HG02885 (cell line): ENCODE measurements at regions not wholly inside any gene's neighbourhood (a gene's known extent, or its start where the extent isn't known, plus 50 kb on each side); places are given as distances from the start of the nearest gene placed in this dataset.
"Not testable (repeated sequence)": the region's sequence is repeated elsewhere in the genome, so short reads cannot be mapped to it uniquely, and the experiment has no call there.

Experiments
- ATAC-seq: cut with Tn5 transposase; IDR thresholded peaks from one replicate; pipeline ENCODE4 v1.9.1; 2021; ENCODE audit warnings: mild to moderate bottlenecking; ENCODE audit not compliant: unreplicated experiment, poor library complexity

GRCh38 chr13:59250336-59251189 is 913.2 kb downstream of the DIAPH3 start:
- ATAC-seq: no peak

- ATAC-seq: no peak
Observed at GRCh38 chr13:59259165-59260000, 904.3 kb downstream of the DIAPH3 start.

GRCh38 chr13:59261928-59262488 is 901.7 kb downstream of the DIAPH3 start:
- no peak for ATAC-seq

GRCh38 chr13:59263531-59263930 is 900.2 kb downstream of the DIAPH3 start:
- no peak for ATAC-seq

GRCh38 chr13:59266478-59267063 is 897.2 kb downstream of the DIAPH3 start:
- no peak for ATAC-seq

GRCh38 chr13:59269476-59269875 is 894.3 kb downstream of the DIAPH3 start:
- no peak for ATAC-seq

GRCh38 chr13:59270327-59270726 is 893.4 kb downstream of the DIAPH3 start:
- ATAC-seq: no peak

GRCh38 chr13:59274958-59275727 is 888.6 kb downstream of the DIAPH3 start:
- ATAC-seq: no peak

- ATAC-seq: no peak
Observed at GRCh38 chr13:59276436-59276835, 887.3 kb downstream of the DIAPH3 start.

- no peak for ATAC-seq
Observed at GRCh38 chr13:59277106-59277505, 886.6 kb downstream of the DIAPH3 start.

- ATAC-seq: no peak
Observed at GRCh38 chr13:59279028-59279427, 884.7 kb downstream of the DIAPH3 start.

- ATAC-seq: no peak
Observed at GRCh38 chr13:59279576-59279975, 884.2 kb downstream of the DIAPH3 start.

GRCh38 chr13:59280297-59280696 is 883.4 kb downstream of the DIAPH3 start:
- ATAC-seq: no peak

- no peak for ATAC-seq
Observed at GRCh38 chr13:59281453-59281852, 882.3 kb downstream of the DIAPH3 start.

- not testable (repeated sequence) for ATAC-seq
Observed at GRCh38 chr13:59292240-59292639, 871.5 kb downstream of the DIAPH3 start.

- ATAC-seq: no peak
Observed at GRCh38 chr13:59299584-59299983, 864.1 kb downstream of the DIAPH3 start.

- ATAC-seq: no peak
Observed at GRCh38 chr13:59300355-59301173, 863.2 kb downstream of the DIAPH3 start.

GRCh38 chr13:59301174-59301567 is 862.6 kb downstream of the DIAPH3 start:
- no peak for ATAC-seq

- ATAC-seq: no peak
Observed at GRCh38 chr13:59303433-59303832, 860.3 kb downstream of the DIAPH3 start.
